Suprapubic skin (tissue), 4 donors: ENCODE measurements at regions not wholly inside any gene's neighbourhood (a gene's known extent, or its start where the extent isn't known, plus 50 kb on each side); places are given as distances from the start of the nearest gene placed in this dataset.

Source experiments
- EP300 ChIP-seq: sonication (generic); formaldehyde crosslinking; IDR thresholded peaks from one replicate; pipeline ENCODE4 v1.6.1; 2017; ENCODE audit warnings: antibody characterized with exemption
- POLR2A ChIP-seq, 2 donors: fragments of 450-650 bp; IDR thresholded peaks; one replicate each; pipeline ENCODE4 v1.6.1; 2017; ENCODE audit warnings: antibody characterized with exemption in 2 of 2, mild to moderate bottlenecking in 2 of 2, moderate library complexity in 2 of 2
- POLR2AphosphoS5 ChIP-seq, 3 donors: sonication (generic); formaldehyde crosslinking; IDR thresholded peaks; one replicate each; pipeline ENCODE4 v1.6.1; 2017; ENCODE audit warnings: antibody characterized with exemption in 3 of 3
- TF ChIP-seq, protein P1 (sequence below), 2 donors: fragments of 200-600 bp in 1 of 2; fragments of 450-650 bp in 1 of 2; sonication (generic) in 1 of 2; IDR thresholded peaks; one replicate each; pipeline ENCODE4 v1.5.1; 2016 to 2019; ENCODE audit warnings: antibody characterized with exemption in 2 of 2, mild to moderate bottlenecking in 1 of 2, moderate library complexity in 1 of 2

- TF ChIP-seq POLR2A (IDR thresholded peaks at IDR 0.05) (no peak), POLR2AphosphoS5 (IDR thresholded peaks at IDR 0.05) (no peak), EP300 (no peak)
- TF ChIP-seq, protein P1, sequence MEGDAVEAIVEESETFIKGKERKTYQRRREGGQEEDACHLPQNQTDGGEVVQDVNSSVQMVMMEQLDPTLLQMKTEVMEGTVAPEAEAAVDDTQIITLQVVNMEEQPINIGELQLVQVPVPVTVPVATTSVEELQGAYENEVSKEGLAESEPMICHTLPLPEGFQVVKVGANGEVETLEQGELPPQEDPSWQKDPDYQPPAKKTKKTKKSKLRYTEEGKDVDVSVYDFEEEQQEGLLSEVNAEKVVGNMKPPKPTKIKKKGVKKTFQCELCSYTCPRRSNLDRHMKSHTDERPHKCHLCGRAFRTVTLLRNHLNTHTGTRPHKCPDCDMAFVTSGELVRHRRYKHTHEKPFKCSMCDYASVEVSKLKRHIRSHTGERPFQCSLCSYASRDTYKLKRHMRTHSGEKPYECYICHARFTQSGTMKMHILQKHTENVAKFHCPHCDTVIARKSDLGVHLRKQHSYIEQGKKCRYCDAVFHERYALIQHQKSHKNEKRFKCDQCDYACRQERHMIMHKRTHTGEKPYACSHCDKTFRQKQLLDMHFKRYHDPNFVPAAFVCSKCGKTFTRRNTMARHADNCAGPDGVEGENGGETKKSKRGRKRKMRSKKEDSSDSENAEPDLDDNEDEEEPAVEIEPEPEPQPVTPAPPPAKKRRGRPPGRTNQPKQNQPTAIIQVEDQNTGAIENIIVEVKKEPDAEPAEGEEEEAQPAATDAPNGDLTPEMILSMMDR (IDR thresholded peaks at IDR 0.05): no peak
Measured at GRCh38 chr16:8239443-8239842, 350.9 kb downstream of the TMEM114 start.
